Loucy (cell line): ENCODE measurements at regions not wholly inside any gene's neighbourhood (a gene's known extent, or its start where the extent isn't known, plus 50 kb on each side); places are given as distances from the start of the nearest gene placed in this dataset.

Experiments
- CTCF ChIP-seq: fragments of 200-600 bp; sonication (generic); conservative IDR thresholded peaks from 2 replicates; pipeline ENCODE4 v1.5.1; 2014; ENCODE audit warnings: mild to moderate bottlenecking, antibody characterized with exemption, low read length
- EZH2phosphoT487 ChIP-seq: fragments of 200-600 bp; IDR thresholded peaks from 2 replicates; pipeline ENCODE4 v1.6.1; 2018; ENCODE audit warnings: antibody characterized with exemption, mild to moderate bottlenecking, moderate library complexity, borderline replicate concordance

GRCh38 chr5:67281874-67282273 is 85.3 kb upstream of the CD180 start:
- TF ChIP-seq CTCF (no peak), EZH2phosphoT487 (no peak)
